Endothelial cell of umbilical vein (primary cell): ENCODE measurements at regions not wholly inside any gene's neighbourhood (a gene's known extent, or its start where the extent isn't known, plus 50 kb on each side); places are given as distances from the start of the nearest gene placed in this dataset.

Experiments used
- BruUV-seq: library from RNA; stranded (reverse); fragments of 400-500 nt; replicated peaks from 2 replicates; lab custom pipeline; 2021; lab: Mats Ljungman, UMichigan
- CTCF ChIA-PET: fragments of 300-600, 350-600 bp; sonication (Branson Sonifier 250); formaldehyde crosslinking; loops from one replicate; lab custom pipeline; 2021; ENCODE audit warnings: antibody characterized with exemption, inconsistent platforms; lab: Charles Lee
- POLR2A ChIA-PET: fragments of 300-600, 350-600 bp; sonication (Branson Sonifier 250); formaldehyde crosslinking; loops from one replicate; lab custom pipeline; 2021; ENCODE audit warnings: antibody characterized with exemption, inconsistent platforms; lab: Charles Lee
- DNase-seq: peaks from one replicate; pipeline ENCODE4 v3.0.0-alpha.2; 2011; ENCODE audit warnings: low read depth, low spot score
- FAIRE-seq: peaks from 2 replicates; lab custom pipeline; 2011; peaks lifted over from hg19 to GRCh38; lab: Jason Lieb, UNC
- H2AFZ ChIP-seq: 2 replicates; pipeline ENCODE4 v1.6.0; 2012; ENCODE audit warnings: low read depth, low read length, control low read depth, inconsistent platforms
- H3K27ac ChIP-seq: 2 replicates; pipeline ENCODE4 v1.5.1; 2011; ENCODE audit warnings: low read depth, mild to moderate bottlenecking, control low read depth, low read length, moderate library complexity; ENCODE audit not compliant: insufficient read depth
- H3K27me3 ChIP-seq, 2 experiments: 2 replicates each; pipeline versions ENCODE4 v1.6.0 to v1.6.1; 2011; ENCODE audit warnings: low read length in 2 of 2, mixed read lengths in 1 of 2; ENCODE audit not compliant: control insufficient read depth in 2 of 2, insufficient read depth in 2 of 2
- H3K36me3 ChIP-seq, 2 experiments: 2 replicates in 1 of 2; 3 replicates in 1 of 2; pipeline ENCODE4 v1.5.1; 2011; ENCODE audit warnings: low read length in 2 of 2, mild to moderate bottlenecking in 1 of 2, moderate library complexity in 1 of 2; ENCODE audit not compliant: control insufficient read depth in 2 of 2, insufficient read depth in 2 of 2; ENCODE audit errors: extremely low read depth in 1 of 2
- H3K4me1 ChIP-seq: 3 replicates; pipeline ENCODE4 v1.5.1; 2011; ENCODE audit warnings: mild to moderate bottlenecking, low read length; ENCODE audit not compliant: control insufficient read depth, insufficient read depth; ENCODE audit errors: extremely low read depth
- H3K4me2 ChIP-seq: 2 replicates; pipeline ENCODE4 v1.6.1; 2011; ENCODE audit warnings: low read length, control low read depth, mixed read lengths; ENCODE audit not compliant: insufficient read depth
- H3K4me3 ChIP-seq, 3 experiments: fragments of 200-600 bp in 1 of 3; sonication (generic), shearing (Covaris generic) in 1 of 3; replicated peaks in 1 of 3; 2 replicates each; pipeline ENCODE4 v1.5.1; 2011 to 2016; ENCODE audit warnings: control low read depth in 3 of 3, low read length in 3 of 3, mild to moderate bottlenecking in 2 of 3, inconsistent platforms in 1 of 3, low read depth in 1 of 3, moderate library complexity in 1 of 3; ENCODE audit not compliant: insufficient read depth in 1 of 3
- H3K79me2 ChIP-seq: 2 replicates; pipeline ENCODE4 v1.6.0; 2012; ENCODE audit warnings: low read length, inconsistent platforms; ENCODE audit not compliant: control insufficient read depth, insufficient read depth
- H3K9ac ChIP-seq: replicated peaks from 2 replicates; pipeline ENCODE3; 2011; ENCODE audit warnings: low read length, control low read depth; ENCODE audit not compliant: insufficient read depth; ENCODE audit errors: extremely low read depth
- H3K9me1 ChIP-seq: replicated peaks from 3 replicates; pipeline ENCODE4 v1.6.0; 2011; ENCODE audit warnings: mild to moderate bottlenecking, low read length; ENCODE audit not compliant: control insufficient read depth, insufficient read depth; ENCODE audit errors: extremely low read depth
- H3K9me3 ChIP-seq: replicated peaks from 2 replicates; pipeline ENCODE4 v1.5.1; 2012; ENCODE audit warnings: low read length, inconsistent platforms; ENCODE audit not compliant: control insufficient read depth, insufficient read depth
- H4K20me1 ChIP-seq: replicated peaks from 2 replicates; pipeline ENCODE3; 2011; ENCODE audit warnings: mild to moderate bottlenecking, low read length; ENCODE audit not compliant: control insufficient read depth, insufficient read depth; ENCODE audit errors: extremely low read depth
- EZH2 ChIP-seq: IDR thresholded peaks from 2 replicates; pipeline ENCODE4 v1.6.1; 2012; ENCODE audit warnings: borderline replicate concordance, low read depth, mild to moderate bottlenecking, moderate library complexity, low read length, inconsistent platforms; ENCODE audit not compliant: severe bottlenecking
- FOS ChIP-seq: IDR thresholded peaks from 2 replicates; pipeline ENCODE4 v1.6.1; 2011; ENCODE audit warnings: mild to moderate bottlenecking, low read length, moderate library complexity, borderline replicate concordance; ENCODE audit not compliant: insufficient read depth
- GATA2 ChIP-seq: IDR thresholded peaks from 2 replicates; pipeline ENCODE4 v1.7.0; 2011; ENCODE audit warnings: low read depth, mild to moderate bottlenecking, moderate library complexity, mixed read lengths, low read length; ENCODE audit not compliant: insufficient read length, insufficient read depth
- JUN ChIP-seq: IDR thresholded peaks from 2 replicates; pipeline ENCODE4 v1.6.1; 2011; ENCODE audit warnings: borderline replicate concordance, low read depth; ENCODE audit not compliant: insufficient read length, insufficient read depth
- MYC ChIP-seq: IDR thresholded peaks from one replicate; pipeline ENCODE4 v1.6.1; 2011; ENCODE audit warnings: mild to moderate bottlenecking, low read depth, low read length
- POLR2A ChIP-seq: IDR thresholded peaks from 2 replicates; pipeline ENCODE4 v1.6.1; 2012; ENCODE audit warnings: low read depth, mild to moderate bottlenecking, control low read depth, low read length
- POLR2AphosphoS5 ChIP-seq: IDR thresholded peaks from 2 replicates; pipeline ENCODE4 v1.6.1; 2012; ENCODE audit warnings: low read depth, mild to moderate bottlenecking, control low read depth, low read length, moderate library complexity; ENCODE audit not compliant: insufficient read depth
- dilution Hi-C: fragments of 300-500 bp; cut with MboI; formaldehyde crosslinking; loops from one replicate; pipeline ENCODE4 v1.15.0; 2019; ENCODE audit warnings: low sequenced_read_pairs; ENCODE audit not compliant: extremely low pct_ligation_motif_present
- intact Hi-C: fragments of 100-400 bp; cut with micrococcal nuclease; formaldehyde crosslinking; loops from one replicate; pipeline ENCODE4 v1.10.0; 2022
- TF ChIP-seq, protein P1 (sequence below): IDR thresholded peaks from 2 replicates; pipeline ENCODE4 v1.6.1; 2011; ENCODE audit not compliant: insufficient read depth, insufficient read length
- TF ChIP-seq, protein P2 (sequence below), 2 donors: IDR thresholded peaks; 1 replicate in 1 of 2; 2 replicates in 1 of 2; pipeline ENCODE4 v1.5.1; 2011; ENCODE audit warnings: low read length in 2 of 2, mild to moderate bottlenecking in 2 of 2, moderate library complexity in 2 of 2, control low read depth in 1 of 2, inconsistent platforms in 1 of 2, low read depth in 1 of 2; ENCODE audit not compliant: insufficient read depth in 1 of 2; ENCODE audit errors: extremely low read depth in 1 of 2

DNA sequence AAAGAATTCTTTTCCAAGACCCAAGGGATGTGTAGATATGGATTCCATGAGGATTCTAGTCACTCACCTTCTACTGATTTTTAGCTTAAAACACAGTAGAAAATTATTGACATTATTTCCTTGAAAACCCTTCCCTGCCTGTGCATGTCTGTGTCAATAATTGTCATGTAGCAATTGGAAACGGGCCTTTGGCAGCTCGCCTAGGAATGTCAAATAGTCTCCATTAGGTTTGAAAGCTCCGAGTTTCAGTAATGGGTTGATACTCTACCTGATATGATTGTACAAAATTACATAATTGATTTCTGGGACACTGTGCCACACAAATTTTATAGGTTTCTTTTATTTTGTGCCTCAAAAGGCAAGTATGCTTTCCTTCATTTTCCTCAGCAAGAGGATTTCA, 515.2 kb upstream of the ARID1B start:
- Histone ChIP-seq H3K79me2 (no peaks in the 10 kb centered on the region), H3K4me3 (no peak overlapping the region), H3K4me1 (no peaks in the 10 kb centered on the region), H3K27me3 (no peaks in the 10 kb centered on the region), H3K9ac (no peak overlapping the region), H3K4me2 (no peak overlapping the region), H4K20me1 (no peaks in the 10 kb centered on the region), H3K27ac (no peak overlapping the region), H3K9me3 (no peaks in the 10 kb centered on the region), H3K9me1 (no peaks in the 10 kb centered on the region), H3K36me3 (no peaks in the 10 kb centered on the region), H2AFZ (no peak overlapping the region)
- ChIA-PET CTCF (no interaction called here), POLR2A (no interaction called here)
- intact Hi-C loops: no loop called here
- FAIRE-seq (no peak), DNase-seq (no peak)
- dilution Hi-C loops: no loop called here
- no TSS peak for BruUV-seq
- TF ChIP-seq FOS (no peak), JUN (no peak), POLR2AphosphoS5 (no peak), POLR2A (no peak), EZH2 (no peak), MYC (no peak), GATA2 (no peak)
- TF ChIP-seq, protein P1, sequence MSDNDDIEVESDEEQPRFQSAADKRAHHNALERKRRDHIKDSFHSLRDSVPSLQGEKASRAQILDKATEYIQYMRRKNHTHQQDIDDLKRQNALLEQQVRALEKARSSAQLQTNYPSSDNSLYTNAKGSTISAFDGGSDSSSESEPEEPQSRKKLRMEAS: no peak
- TF ChIP-seq, protein P2, sequence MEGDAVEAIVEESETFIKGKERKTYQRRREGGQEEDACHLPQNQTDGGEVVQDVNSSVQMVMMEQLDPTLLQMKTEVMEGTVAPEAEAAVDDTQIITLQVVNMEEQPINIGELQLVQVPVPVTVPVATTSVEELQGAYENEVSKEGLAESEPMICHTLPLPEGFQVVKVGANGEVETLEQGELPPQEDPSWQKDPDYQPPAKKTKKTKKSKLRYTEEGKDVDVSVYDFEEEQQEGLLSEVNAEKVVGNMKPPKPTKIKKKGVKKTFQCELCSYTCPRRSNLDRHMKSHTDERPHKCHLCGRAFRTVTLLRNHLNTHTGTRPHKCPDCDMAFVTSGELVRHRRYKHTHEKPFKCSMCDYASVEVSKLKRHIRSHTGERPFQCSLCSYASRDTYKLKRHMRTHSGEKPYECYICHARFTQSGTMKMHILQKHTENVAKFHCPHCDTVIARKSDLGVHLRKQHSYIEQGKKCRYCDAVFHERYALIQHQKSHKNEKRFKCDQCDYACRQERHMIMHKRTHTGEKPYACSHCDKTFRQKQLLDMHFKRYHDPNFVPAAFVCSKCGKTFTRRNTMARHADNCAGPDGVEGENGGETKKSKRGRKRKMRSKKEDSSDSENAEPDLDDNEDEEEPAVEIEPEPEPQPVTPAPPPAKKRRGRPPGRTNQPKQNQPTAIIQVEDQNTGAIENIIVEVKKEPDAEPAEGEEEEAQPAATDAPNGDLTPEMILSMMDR (IDR thresholded peaks at IDR 0.05; ENCODE audit: extremely low read depth in 1 of 2, insufficient read depth in 1 of 2, low read depth in 1 of 2, low read length in 2 of 2): no peak
